GM12873 (cell line): ENCODE measurements at regions not wholly inside any gene's neighbourhood (a gene's known extent, or its start where the extent isn't known, plus 50 kb on each side); places are given as distances from the start of the nearest gene placed in this dataset.

Source experiments
- CTCF ChIP-seq: IDR thresholded peaks from 2 replicates; pipeline ENCODE4 v1.5.1; 2012; ENCODE audit warnings: low read depth, mild to moderate bottlenecking, moderate library complexity, low read length, control low read depth; ENCODE audit not compliant: insufficient read depth; ENCODE audit errors: missing control alignments

DNA sequence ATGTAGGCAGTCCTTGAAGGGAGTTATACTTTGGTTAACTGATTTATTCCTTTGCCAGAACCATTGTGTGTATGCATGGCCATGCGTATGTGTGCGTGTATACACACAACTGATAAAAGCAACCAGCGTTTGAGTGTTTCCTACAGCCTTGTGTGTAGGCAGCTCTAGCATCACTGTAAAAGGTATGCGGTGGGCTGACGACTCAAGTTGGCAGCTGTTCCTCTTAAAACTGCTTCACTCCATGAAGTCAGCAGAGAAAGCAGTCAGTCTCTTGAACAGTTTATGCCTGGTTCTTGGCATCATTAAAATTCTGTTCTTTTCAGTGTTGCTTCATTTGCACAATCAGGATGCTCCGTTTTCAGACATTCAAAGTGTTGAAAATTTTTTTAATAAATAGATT, 103.5 kb upstream of the FRMPD4 start:
- TF ChIP-seq CTCF = no peak

- TF ChIP-seq CTCF = no peak
Measured at GRCh38 chrX:12042615-12043014, 95.7 kb upstream of the FRMPD4 start.

- TF ChIP-seq CTCF = no peak
Measured at GRCh38 chrX:12052109-12052508, 86.2 kb upstream of the FRMPD4 start.

DNA sequence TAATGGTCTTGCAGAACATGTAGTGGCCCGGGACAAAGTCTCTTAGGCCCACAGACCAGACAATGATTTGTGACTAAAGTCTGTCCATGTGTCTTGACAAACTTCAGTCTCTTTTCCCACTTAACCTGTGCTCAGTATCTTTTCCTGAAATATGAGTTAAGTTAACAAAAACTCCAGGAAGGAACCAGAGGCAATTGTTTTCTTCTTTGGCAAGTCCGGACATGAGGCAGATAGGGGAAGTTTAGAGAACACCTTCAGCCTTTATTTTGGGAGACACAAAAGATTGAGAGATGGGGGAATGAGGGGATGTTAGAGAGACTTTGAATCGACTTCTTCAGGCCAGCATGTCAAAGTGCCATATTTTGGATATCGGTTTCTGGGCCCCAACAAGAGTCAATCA, 80.2 kb upstream of the FRMPD4 start:
- TF ChIP-seq CTCF = no peak

DNA sequence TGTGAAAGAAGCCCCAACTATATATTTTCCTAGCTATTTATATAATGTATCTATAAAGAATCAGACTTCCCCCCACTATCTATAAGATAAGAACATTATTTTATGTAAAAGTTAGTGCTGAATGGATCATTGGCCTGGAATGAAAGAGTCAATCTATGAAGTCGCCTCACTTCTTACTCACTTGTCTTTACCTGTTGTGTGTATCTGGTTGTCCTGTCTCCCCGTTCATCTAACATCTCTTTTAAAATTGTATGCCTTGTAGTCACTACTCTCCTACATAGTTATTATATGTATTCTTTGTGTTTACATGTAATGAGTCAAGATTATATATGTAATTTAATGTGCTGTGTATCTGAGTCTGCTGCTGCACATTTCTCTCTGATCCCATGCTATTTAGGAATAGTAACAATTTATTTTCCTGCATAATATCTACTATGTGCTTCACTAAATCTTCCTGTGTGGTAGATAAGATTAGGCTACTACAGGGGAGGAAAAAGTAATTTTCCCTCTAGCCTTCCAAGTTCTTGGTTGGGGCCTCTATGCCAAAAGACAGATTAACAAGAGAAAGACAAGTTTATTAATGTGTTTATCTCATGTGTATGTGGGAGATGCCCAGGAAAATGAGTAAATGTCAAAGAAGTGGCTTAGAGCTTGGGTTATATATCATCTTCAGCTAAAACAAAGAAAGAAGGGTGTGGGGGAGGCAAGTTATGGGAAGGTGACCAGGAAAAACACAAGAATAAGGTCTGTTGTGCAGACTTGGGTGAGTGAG, 77.6 kb upstream of the FRMPD4 start:
- TF ChIP-seq CTCF = no peak

DNA sequence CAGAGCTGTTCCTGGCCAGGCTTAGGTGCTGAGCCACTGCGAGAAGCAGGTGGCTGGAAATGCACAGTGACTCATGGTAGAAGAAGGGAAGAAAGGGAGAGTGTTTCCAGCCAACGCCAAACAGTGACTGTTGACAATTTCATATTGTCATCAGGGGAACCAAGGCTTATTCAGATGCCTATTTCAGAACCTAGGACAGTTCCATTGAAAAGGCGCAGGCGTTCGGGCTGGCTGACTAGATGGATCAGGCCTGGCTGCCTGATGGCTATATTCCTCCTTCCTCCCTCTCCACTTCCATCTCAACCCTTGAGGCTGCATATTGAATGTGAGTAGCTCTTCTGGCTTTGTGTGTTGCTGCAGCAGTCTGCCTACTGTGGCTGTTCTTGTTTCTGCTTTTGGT, 73.0 kb upstream of the FRMPD4 start:
- no peak for TF ChIP-seq CTCF

GRCh38 chrX:12076046-12076445, 62.2 kb upstream of the FRMPD4 start:
- TF ChIP-seq CTCF = no peak

DNA sequence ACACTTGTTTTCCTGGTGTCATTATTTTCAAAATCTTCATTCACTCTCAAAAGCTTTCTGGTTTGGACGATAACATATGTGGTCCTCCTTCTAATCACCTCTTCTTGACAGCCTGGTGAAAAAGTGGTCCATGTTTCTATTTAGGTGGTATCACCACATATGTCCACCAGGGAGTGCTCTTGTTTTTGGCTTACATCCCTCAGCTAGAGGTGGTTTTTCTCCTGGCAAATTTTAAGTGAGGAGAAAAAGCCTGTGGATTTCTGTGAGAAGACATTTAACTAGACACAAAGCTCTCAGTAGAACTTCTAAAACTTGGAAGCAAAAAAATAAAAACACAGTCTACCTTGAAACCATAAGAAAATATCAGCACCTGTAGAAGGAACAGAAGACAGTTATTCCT, 58.0 kb upstream of the FRMPD4 start:
- TF ChIP-seq CTCF = peak; percentile 62
